Endothelial cell (in vitro differentiated cells): ENCODE measurements at regions not wholly inside any gene's neighbourhood (a gene's known extent, or its start where the extent isn't known, plus 50 kb on each side); places are given as distances from the start of the nearest gene placed in this dataset.
"Not testable (repeated sequence)": the region's sequence is repeated elsewhere in the genome, so short reads cannot be mapped to it uniquely, and the experiment has no call there.

Experiments
- DNase-seq: peaks from one replicate; pipeline ENCODE4 v3.0.0; 2021; ENCODE audit warnings: low spot score
- H3K27ac Mint-ChIP-seq: one replicate; pipeline ENCODE4 v1.8.0; 2021; ENCODE audit warnings: mixed read lengths, inconsistent platforms; ENCODE audit not compliant: unreplicated experiment
- H3K27me3 Mint-ChIP-seq: one replicate; pipeline ENCODE4 v1.8.0; 2021; ENCODE audit warnings: mild to moderate bottlenecking, moderate library complexity, mixed read lengths, inconsistent platforms; ENCODE audit not compliant: unreplicated experiment
- H3K36me3 Mint-ChIP-seq: one replicate; pipeline ENCODE4 v1.8.0; 2021; ENCODE audit warnings: mild to moderate bottlenecking, low read depth, mixed read lengths, inconsistent platforms; ENCODE audit not compliant: unreplicated experiment
- H3K4me1 Mint-ChIP-seq: one replicate; pipeline ENCODE4 v1.8.0; 2021; ENCODE audit warnings: mild to moderate bottlenecking, mixed read lengths, inconsistent platforms; ENCODE audit not compliant: unreplicated experiment
- H3K4me3 Mint-ChIP-seq: one replicate; pipeline ENCODE4 v1.8.0; 2021; ENCODE audit warnings: mild to moderate bottlenecking, mixed read lengths, inconsistent platforms; ENCODE audit not compliant: unreplicated experiment
- H3K9me3 Mint-ChIP-seq: one replicate; pipeline ENCODE4 v1.8.0; 2021; ENCODE audit warnings: mixed read lengths, inconsistent platforms; ENCODE audit not compliant: unreplicated experiment
- CTCF ChIP-seq: fragments of 200-600 bp; sonication (generic); IDR thresholded peaks from one replicate; pipeline ENCODE4 v1.5.0; 2021; ENCODE audit warnings: antibody characterized with exemption; ENCODE audit not compliant: unreplicated experiment

- H3K27me3 Mint-ChIP-seq, result peaks cover 1% of the 10 kb centered on the region
- H3K36me3 Mint-ChIP-seq, result no peaks in the 10 kb centered on the region
- H3K27ac Mint-ChIP-seq, result no peak overlapping the region
- H3K4me1 Mint-ChIP-seq, result no peaks in the 10 kb centered on the region
- no peak for TF ChIP-seq CTCF
- no peak for DNase-seq
- H3K4me3 Mint-ChIP-seq, result no peak overlapping the region
- no peaks in the 10 kb centered on the region for H3K9me3 Mint-ChIP-seq
Observed at GRCh38 chr15:69876064-69876940, 221.4 kb downstream of the TLE3 start.

- not testable (repeated sequence) for H3K27me3 Mint-ChIP-seq, H3K4me1 Mint-ChIP-seq, H3K4me3 Mint-ChIP-seq, H3K27ac Mint-ChIP-seq, H3K9me3 Mint-ChIP-seq, H3K36me3 Mint-ChIP-seq, DNase-seq
Observed at GRCh38 chr15:69879963-69880362, 217.8 kb downstream of the TLE3 start.

- H3K27me3 Mint-ChIP-seq, result peaks cover 1% of the 10 kb centered on the region
- no peak for DNase-seq
- H3K36me3 Mint-ChIP-seq, result no peaks in the 10 kb centered on the region
- no peak for TF ChIP-seq CTCF
- H3K4me3 Mint-ChIP-seq, result no peak overlapping the region
- H3K4me1 Mint-ChIP-seq, result no peaks in the 10 kb centered on the region
- H3K9me3 Mint-ChIP-seq, result no peaks in the 10 kb centered on the region
- no peak overlapping the region for H3K27ac Mint-ChIP-seq
Observed at GRCh38 chr15:69880571-69881301, 217.0 kb downstream of the TLE3 start.

- DNase-seq, result no peak
- no peak overlapping the region for H3K27ac Mint-ChIP-seq
- no peak for TF ChIP-seq CTCF
- H3K36me3 Mint-ChIP-seq, result no peaks in the 10 kb centered on the region
- no peaks in the 10 kb centered on the region for H3K9me3 Mint-ChIP-seq
- H3K4me3 Mint-ChIP-seq, result no peak overlapping the region
- H3K4me1 Mint-ChIP-seq, result no peaks in the 10 kb centered on the region
- H3K27me3 Mint-ChIP-seq, result peaks cover 1% of the 10 kb centered on the region
Observed at GRCh38 chr15:69881302-69881670, 216.4 kb downstream of the TLE3 start.

- TF ChIP-seq CTCF, result no peak
- Mint-ChIP-seq H3K9me3 (no peaks in the 10 kb centered on the region), H3K27ac (no peak overlapping the region), H3K4me3 (no peak overlapping the region), H3K36me3 (no peaks in the 10 kb centered on the region), H3K4me1 (no peaks in the 10 kb centered on the region), H3K27me3 (peaks cover 1% of the 10 kb centered on the region)
- no peak for DNase-seq
Observed at GRCh38 chr15:69881766-69882165, 216.0 kb downstream of the TLE3 start.
